Amniotic epithelial cell (primary cell): ENCODE measurements at regions not wholly inside any gene's neighbourhood (a gene's known extent, or its start where the extent isn't known, plus 50 kb on each side); places are given as distances from the start of the nearest gene placed in this dataset.

Experiments
- DNase-seq: peaks from one replicate; pipeline ENCODE4 v3.0.0-alpha.2; 2010; ENCODE audit warnings: low read depth

GRCh38 chr1:198040880-198041279 is 115.9 kb upstream of the NEK7 start:
- DNase-seq = no peak

- DNase-seq = peak; percentile 9
Measured at GRCh38 chr1:198042168-198042567, 114.6 kb upstream of the NEK7 start.

- DNase-seq = no peak
Measured at GRCh38 chr1:198047913-198048312, 108.9 kb upstream of the NEK7 start.

- no peak for DNase-seq
Measured at GRCh38 chr1:198054510-198054909, 102.3 kb upstream of the NEK7 start.

- DNase-seq = no peak
Measured at GRCh38 chr1:198056255-198056654, 100.5 kb upstream of the NEK7 start.

GRCh38 chr1:198064181-198064580 is 92.6 kb upstream of the NEK7 start:
- no peak for DNase-seq

GRCh38 chr1:198068285-198068684 is 88.5 kb upstream of the NEK7 start:
- DNase-seq = no peak

GRCh38 chr1:198072177-198072576 is 84.6 kb upstream of the NEK7 start:
- DNase-seq = peak; percentile 16

- no peak for DNase-seq
Measured at GRCh38 chr1:198075296-198075695, 81.5 kb upstream of the NEK7 start.

- no peak for DNase-seq
Measured at GRCh38 chr1:198079432-198079951, 77.3 kb upstream of the NEK7 start.

GRCh38 chr1:198082576-198082975 is 74.2 kb upstream of the NEK7 start:
- DNase-seq = no peak

- no peak for DNase-seq
Measured at GRCh38 chr1:198083549-198083948, 73.2 kb upstream of the NEK7 start.

GRCh38 chr1:198084241-198084908 is 72.4 kb upstream of the NEK7 start:
- DNase-seq = no peak

GRCh38 chr1:198086051-198086745 is 70.6 kb upstream of the NEK7 start:
- no peak for DNase-seq

- no peak for DNase-seq
Measured at GRCh38 chr1:198087831-198088230, 69.0 kb upstream of the NEK7 start.

- peak; percentile 79 for DNase-seq
Measured at GRCh38 chr1:198088360-198089071, 68.3 kb upstream of the NEK7 start.

- DNase-seq = peak; percentile 82
Measured at GRCh38 chr1:198096390-198096789, 60.4 kb upstream of the NEK7 start.

GRCh38 chr1:198099755-198100154 is 57.0 kb upstream of the NEK7 start:
- DNase-seq = no peak

- peak; percentile 21 for DNase-seq
Measured at GRCh38 chr1:198101716-198102453, 54.9 kb upstream of the NEK7 start.

- DNase-seq = no peak
Measured at GRCh38 chr1:198102454-198102827, 54.4 kb upstream of the NEK7 start.

GRCh38 chr1:198105185-198105584 is 51.6 kb upstream of the NEK7 start:
- DNase-seq = no peak

- no peak for DNase-seq
Measured at GRCh38 chr1:198106011-198106410, 50.8 kb upstream of the NEK7 start.
